Gastrocnemius medialis (tissue), 4 donors: ENCODE measurements at regions not wholly inside any gene's neighbourhood (a gene's known extent, or its start where the extent isn't known, plus 50 kb on each side); places are given as distances from the start of the nearest gene placed in this dataset.

Experiments used
- ATAC-seq, 2 donors: fragments of 150-250 bp; one replicate each; pipeline ENCODE4 v1.9.1; 2016
- DNase-seq, 2 donors: peaks; one replicate each; pipeline ENCODE4 v3.0.0-alpha.2; 2019
- H3K27ac ChIP-seq, 4 donors: fragments of 200-600 bp; sonication (generic); 1 replicate in 1 of 4; 2 replicates in 3 of 4; pipeline ENCODE4 v1.5.1; 2016 to 2018; ENCODE audit warnings: mild to moderate bottlenecking in 2 of 4, moderate library complexity in 1 of 4
- H3K27me3 ChIP-seq, 3 donors: fragments of 200-600 bp; sonication (generic) in 2 of 3; 1 replicate in 1 of 3; 2 replicates in 2 of 3; pipeline versions ENCODE4 v1.5.1 to v1.6.0; 2016 to 2019; ENCODE audit warnings: mild to moderate bottlenecking in 1 of 3, moderate library complexity in 1 of 3
- H3K36me3 ChIP-seq, 2 donors: fragments of 200-600 bp; sonication (generic) in 1 of 2; one replicate each; pipeline ENCODE4 v1.5.1; 2017 to 2018
- H3K4me1 ChIP-seq, 2 donors: fragments of 200-600 bp; sonication (generic) in 1 of 2; one replicate each; pipeline ENCODE4 v1.5.1; 2016 to 2017; ENCODE audit warnings: mild to moderate bottlenecking in 2 of 2
- H3K4me3 ChIP-seq, 4 donors: fragments of 200-600 bp; sonication (generic) in 3 of 4; 1 replicate in 1 of 4; 2 replicates in 3 of 4; pipeline ENCODE4 v1.5.1; 2016 to 2019; ENCODE audit warnings: mild to moderate bottlenecking in 2 of 4
- H3K9me3 ChIP-seq, 3 donors: fragments of 200-600 bp; sonication (generic) in 2 of 3; 1 replicate in 1 of 3; 2 replicates in 2 of 3; pipeline ENCODE4 v1.5.1; 2016 to 2019
- POLR2A ChIP-seq, 2 donors: fragments of 450-650 bp; IDR thresholded peaks; one replicate each; pipeline ENCODE4 v1.6.1; 2017; ENCODE audit warnings: antibody characterized with exemption in 2 of 2, mild to moderate bottlenecking in 2 of 2, moderate library complexity in 2 of 2
- in situ Hi-C, 4 donors: fragments of 200-750 bp; cut with MboI; loops; one replicate each; pipeline versions ENCODE4 v1.15.0 to v1.8.0; 2017; ENCODE audit warnings: low sequenced_read_pairs in 4 of 4
- intact Hi-C: fragments of 100-400 bp; cut with DNase I; formaldehyde crosslinking; loops from one replicate; pipeline ENCODE4 v1.15.1; 2023; ENCODE audit warnings: low total_unique reads
- TF ChIP-seq, protein P1 (sequence below), 5 experiments: fragments of 450-650 bp in 3 of 5; fragments of 200-600 bp in 2 of 5; sonication (generic) in 2 of 5; IDR thresholded peaks in 4 of 5; conservative IDR thresholded peaks in 1 of 5; 1 replicate in 4 of 5; 2 replicates in 1 of 5; pipeline ENCODE4 v1.5.1; 2016 to 2019; ENCODE audit warnings: antibody characterized with exemption in 5 of 5, mild to moderate bottlenecking in 3 of 5, moderate library complexity in 3 of 5

GRCh38 chr12:70074510-70074909 lies 168.7 kb upstream of the CNOT2 start:
- ATAC-seq (no peak), DNase-seq (no peak)
- no peak overlapping the region for H3K27ac ChIP-seq
- intact Hi-C loops: no loop called here
- H3K27me3 ChIP-seq: no peaks in the 10 kb centered on the region
- H3K36me3 ChIP-seq: no peaks in the 10 kb centered on the region
- H3K9me3 ChIP-seq: no peaks in the 10 kb centered on the region
- TF ChIP-seq, protein P1, sequence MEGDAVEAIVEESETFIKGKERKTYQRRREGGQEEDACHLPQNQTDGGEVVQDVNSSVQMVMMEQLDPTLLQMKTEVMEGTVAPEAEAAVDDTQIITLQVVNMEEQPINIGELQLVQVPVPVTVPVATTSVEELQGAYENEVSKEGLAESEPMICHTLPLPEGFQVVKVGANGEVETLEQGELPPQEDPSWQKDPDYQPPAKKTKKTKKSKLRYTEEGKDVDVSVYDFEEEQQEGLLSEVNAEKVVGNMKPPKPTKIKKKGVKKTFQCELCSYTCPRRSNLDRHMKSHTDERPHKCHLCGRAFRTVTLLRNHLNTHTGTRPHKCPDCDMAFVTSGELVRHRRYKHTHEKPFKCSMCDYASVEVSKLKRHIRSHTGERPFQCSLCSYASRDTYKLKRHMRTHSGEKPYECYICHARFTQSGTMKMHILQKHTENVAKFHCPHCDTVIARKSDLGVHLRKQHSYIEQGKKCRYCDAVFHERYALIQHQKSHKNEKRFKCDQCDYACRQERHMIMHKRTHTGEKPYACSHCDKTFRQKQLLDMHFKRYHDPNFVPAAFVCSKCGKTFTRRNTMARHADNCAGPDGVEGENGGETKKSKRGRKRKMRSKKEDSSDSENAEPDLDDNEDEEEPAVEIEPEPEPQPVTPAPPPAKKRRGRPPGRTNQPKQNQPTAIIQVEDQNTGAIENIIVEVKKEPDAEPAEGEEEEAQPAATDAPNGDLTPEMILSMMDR (IDR thresholded peaks at IDR 0.05 in 4 of 5, conservative IDR thresholded peaks at IDR 0.05 in 1 of 5): no peak
- no peak for TF ChIP-seq POLR2A (IDR thresholded peaks at IDR 0.05)
- no peak overlapping the region for H3K4me3 ChIP-seq
- no peaks in the 10 kb centered on the region for H3K4me1 ChIP-seq
- in situ Hi-C loops: no loop called here

DNA sequence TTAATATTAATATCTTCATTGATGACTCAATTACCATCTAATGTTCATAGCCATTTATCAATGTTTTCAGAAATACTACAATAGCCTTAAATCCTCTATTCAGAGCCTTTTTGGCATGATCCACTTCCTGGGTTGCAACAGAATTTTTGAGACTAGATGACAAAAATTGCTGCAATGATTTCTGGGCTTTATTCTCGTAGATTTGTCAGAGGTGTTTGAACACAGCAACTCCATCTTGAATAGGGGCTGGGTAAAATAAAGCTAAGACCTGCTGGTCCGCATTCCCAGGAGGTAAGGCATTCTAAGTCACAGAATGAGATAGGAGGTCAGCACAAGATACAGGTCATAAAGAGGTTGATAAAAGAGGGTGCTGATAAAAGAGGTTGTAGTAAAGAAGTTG lies 165.8 kb upstream of the CNOT2 start:
- Histone ChIP-seq H3K27ac (no peak overlapping the region), H3K4me3 (no peak overlapping the region), H3K9me3 (no peaks in the 10 kb centered on the region), H3K36me3 (no peaks in the 10 kb centered on the region), H3K4me1 (no peaks in the 10 kb centered on the region), H3K27me3 (no peaks in the 10 kb centered on the region)
- intact Hi-C loops (no loop called here), in situ Hi-C loops (no loop called here)
- ATAC-seq (no peak), DNase-seq (no peak)
- TF ChIP-seq, protein P1 (IDR thresholded peaks at IDR 0.05 in 4 of 5, conservative IDR thresholded peaks at IDR 0.05 in 1 of 5): no peak
- no peak for TF ChIP-seq POLR2A (IDR thresholded peaks at IDR 0.05)

DNA sequence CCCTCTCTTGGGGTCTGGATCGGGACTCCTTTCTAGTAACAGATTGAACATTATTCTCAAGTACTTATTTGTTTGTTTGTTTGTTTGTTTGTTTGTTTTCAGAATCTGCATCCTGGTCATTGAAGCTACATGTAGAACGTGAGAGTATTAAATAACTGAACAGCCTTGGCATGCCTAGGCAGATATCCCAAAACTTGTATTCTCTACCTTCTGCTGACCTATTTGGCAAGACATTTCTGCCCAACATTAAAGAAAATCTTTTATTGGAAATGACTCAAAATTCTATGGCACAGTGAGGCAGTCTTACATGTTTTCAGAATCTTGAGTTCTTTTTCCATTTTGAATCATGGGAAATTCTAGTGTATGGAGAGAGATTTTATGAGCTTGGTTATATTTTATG lies 165.1 kb upstream of the CNOT2 start:
- in situ Hi-C loops: no loop called here
- no peaks in the 10 kb centered on the region for H3K27me3 ChIP-seq
- TF ChIP-seq, protein P1 (IDR thresholded peaks at IDR 0.05 in 4 of 5, conservative IDR thresholded peaks at IDR 0.05 in 1 of 5): no peak
- no peak for TF ChIP-seq POLR2A (IDR thresholded peaks at IDR 0.05)
- no peak overlapping the region for H3K4me3 ChIP-seq
- DNase-seq: no peak
- no peak overlapping the region for H3K27ac ChIP-seq
- no peak for ATAC-seq
- intact Hi-C loops: no loop called here
- no peaks in the 10 kb centered on the region for H3K36me3 ChIP-seq
- no peaks in the 10 kb centered on the region for H3K9me3 ChIP-seq
- no peaks in the 10 kb centered on the region for H3K4me1 ChIP-seq

DNA sequence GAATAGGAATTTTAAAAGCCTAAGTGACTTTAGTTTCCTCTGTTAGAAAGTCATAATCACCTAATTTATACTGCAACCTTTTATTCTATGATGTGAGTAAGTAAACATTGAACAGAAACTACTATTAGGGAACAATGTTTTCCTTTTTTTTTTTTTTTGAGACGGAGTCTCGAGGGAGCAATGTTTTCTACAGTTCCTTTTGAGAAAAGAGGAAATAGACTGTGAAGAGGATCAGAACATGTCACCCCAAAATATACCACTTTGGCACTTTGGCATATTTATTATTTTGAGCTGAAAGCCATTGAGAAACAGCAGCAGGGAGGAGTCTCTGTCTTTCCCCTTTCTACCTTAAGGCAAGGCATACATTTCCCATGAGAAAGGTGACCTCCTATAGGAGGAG lies 162.7 kb upstream of the CNOT2 start:
- no peak for DNase-seq
- no peaks in the 10 kb centered on the region for H3K9me3 ChIP-seq
- intact Hi-C loops: no loop called here
- TF ChIP-seq, protein P1 (IDR thresholded peaks at IDR 0.05 in 4 of 5, conservative IDR thresholded peaks at IDR 0.05 in 1 of 5): no peak
- no peak for TF ChIP-seq POLR2A (IDR thresholded peaks at IDR 0.05)
- no peaks in the 10 kb centered on the region for H3K27me3 ChIP-seq
- no peaks in the 10 kb centered on the region for H3K36me3 ChIP-seq
- no peak overlapping the region for H3K4me3 ChIP-seq
- in situ Hi-C loops: no loop called here
- no peak for ATAC-seq
- H3K4me1 ChIP-seq: no peaks in the 10 kb centered on the region
- no peak overlapping the region for H3K27ac ChIP-seq

- TF ChIP-seq POLR2A (IDR thresholded peaks at IDR 0.05): no peak
- TF ChIP-seq, protein P1 (IDR thresholded peaks at IDR 0.05 in 4 of 5, conservative IDR thresholded peaks at IDR 0.05 in 1 of 5): no peak
- Histone ChIP-seq H3K27ac (no peak overlapping the region), H3K4me1 (no peaks in the 10 kb centered on the region), H3K4me3 (no peak overlapping the region), H3K36me3 (no peaks in the 10 kb centered on the region), H3K9me3 (no peaks in the 10 kb centered on the region), H3K27me3 (no peaks in the 10 kb centered on the region)
- in situ Hi-C loops: no loop called here
- intact Hi-C loops: no loop called here
- ATAC-seq: no peak
- no peak for DNase-seq
Observed at GRCh38 chr12:70082997-70083676, 160.1 kb upstream of the CNOT2 start.
